Keratinocyte (primary cell): ENCODE measurements at regions not wholly inside any gene's neighbourhood (a gene's known extent, or its start where the extent isn't known, plus 50 kb on each side); places are given as distances from the start of the nearest gene placed in this dataset.

Experiments
- DNase-seq: peaks from one replicate; pipeline ENCODE4 v3.0.0-alpha.2; 2011; ENCODE audit warnings: low read depth, missing footprints, low spot score
- FAIRE-seq: peaks from 2 replicates; lab custom pipeline; 2011; peaks lifted over from hg19 to GRCh38; lab: Jason Lieb, UNC
- H2AFZ ChIP-seq: 2 replicates; pipeline ENCODE4 v1.6.0; 2012; ENCODE audit warnings: low read length, control low read depth, inconsistent platforms; ENCODE audit not compliant: control insufficient read depth
- H3K27ac ChIP-seq: 2 replicates; pipeline ENCODE4 v1.5.1; 2011; ENCODE audit warnings: low read length; ENCODE audit not compliant: control insufficient read depth, insufficient read depth
- H3K27me3 ChIP-seq: 3 replicates; pipeline ENCODE4 v1.6.0; 2011; ENCODE audit warnings: low read length; ENCODE audit not compliant: control insufficient read depth, insufficient read depth; ENCODE audit errors: extremely low read depth
- H3K36me3 ChIP-seq, 2 experiments: 2 replicates in 1 of 2; 3 replicates in 1 of 2; pipeline ENCODE4 v1.5.1; 2011; ENCODE audit warnings: low read length in 2 of 2, mild to moderate bottlenecking in 1 of 2; ENCODE audit not compliant: control insufficient read depth in 2 of 2, insufficient read depth in 2 of 2; ENCODE audit errors: extremely low read depth in 1 of 2
- H3K4me1 ChIP-seq: 3 replicates; pipeline ENCODE4 v1.5.1; 2011; ENCODE audit warnings: low read length; ENCODE audit not compliant: control insufficient read depth, insufficient read depth; ENCODE audit errors: extremely low read depth
- H3K4me2 ChIP-seq: 3 replicates; pipeline ENCODE4 v1.6.0; 2011; ENCODE audit warnings: low read depth, low read length; ENCODE audit not compliant: control insufficient read depth, insufficient read depth; ENCODE audit errors: extremely low read depth
- H3K4me3 ChIP-seq, 3 experiments: fragments of 200-600 bp in 1 of 3; sonication (generic) in 1 of 3; 2 replicates in 2 of 3; 3 replicates in 1 of 3; pipeline ENCODE4 v1.5.1; 2011 to 2016; ENCODE audit warnings: low read length in 3 of 3, mild to moderate bottlenecking in 3 of 3, control low read depth in 2 of 3, inconsistent platforms in 1 of 3, low read depth in 1 of 3, mixed read lengths in 1 of 3, mixed run types in 1 of 3, moderate library complexity in 1 of 3; ENCODE audit not compliant: control insufficient read depth in 2 of 3, insufficient read depth in 2 of 3; ENCODE audit errors: extremely low read depth in 1 of 3
- H3K79me2 ChIP-seq: 2 replicates; pipeline ENCODE4 v1.6.0; 2012; ENCODE audit warnings: low read length; ENCODE audit not compliant: control insufficient read depth, insufficient read depth
- H3K9ac ChIP-seq: 3 replicates; pipeline ENCODE4 v1.6.0; 2011; ENCODE audit warnings: low read length; ENCODE audit not compliant: control insufficient read depth, insufficient read depth; ENCODE audit errors: extremely low read depth
- H3K9me1 ChIP-seq: 3 replicates; pipeline ENCODE4 v1.6.0; 2011; ENCODE audit warnings: low read length; ENCODE audit not compliant: control insufficient read depth, insufficient read depth; ENCODE audit errors: extremely low read depth
- H3K9me3 ChIP-seq: 2 replicates; pipeline ENCODE4 v1.5.1; 2012; ENCODE audit warnings: low read depth, low read length; ENCODE audit not compliant: control insufficient read depth
- H4K20me1 ChIP-seq: 3 replicates; pipeline ENCODE4 v1.6.0; 2011; ENCODE audit warnings: low read length; ENCODE audit not compliant: control insufficient read depth, insufficient read depth; ENCODE audit errors: extremely low read depth
- EZH2 ChIP-seq: IDR thresholded peaks from one replicate; pipeline ENCODE4 v1.6.1; 2012; ENCODE audit warnings: inconsistent platforms, mild to moderate bottlenecking, low read length, moderate library complexity
- dilution Hi-C: fragments of 300-500 bp; cut with MboI; formaldehyde crosslinking; loops from one replicate; pipeline ENCODE4 v1.7.0; 2020; ENCODE audit warnings: low sequenced_read_pairs; ENCODE audit not compliant: extremely low pct_ligation_motif_present
- TF ChIP-seq, protein P1 (sequence below), 3 experiments: IDR thresholded peaks in 1 of 3; conservative IDR thresholded peaks in 1 of 3; optimal IDR thresholded peaks in 1 of 3; 2 replicates in 2 of 3; 3 replicates in 1 of 3; pipeline versions ENCODE3 to v1.5.1; 2011; ENCODE audit warnings: low read length in 3 of 3, mild to moderate bottlenecking in 3 of 3, moderate library complexity in 2 of 3, control low read depth in 1 of 3, inconsistent platforms in 1 of 3; ENCODE audit not compliant: insufficient read depth in 2 of 3; ENCODE audit errors: extremely low read depth in 1 of 3

DNA sequence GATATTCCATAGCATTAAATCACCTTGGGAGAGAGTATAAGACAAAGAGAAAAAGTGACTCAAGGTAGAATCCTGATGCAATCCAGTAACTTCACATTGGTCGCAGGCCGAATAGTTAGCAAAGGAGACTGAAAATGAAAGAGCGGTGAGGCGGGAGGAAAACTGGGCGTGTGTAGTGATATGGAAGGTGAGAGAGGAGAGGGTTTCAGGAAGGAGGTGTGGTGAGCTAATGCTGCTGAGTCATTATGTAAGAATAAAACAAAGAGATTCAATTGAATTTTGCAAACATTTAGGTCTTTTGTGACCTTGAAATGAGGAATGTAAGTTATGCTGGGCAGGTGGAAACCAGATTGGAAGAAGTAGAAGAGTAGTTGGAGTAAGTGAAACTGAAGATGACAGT is 235.3 kb downstream of the C3orf38 start:
- H3K9me3 ChIP-seq = no peaks in the 10 kb centered on the region
- H3K79me2 ChIP-seq = no peaks in the 10 kb centered on the region
- H2AFZ ChIP-seq = no peak overlapping the region
- FAIRE-seq (no peak), DNase-seq (no peak)
- H3K4me2 ChIP-seq = no peak overlapping the region
- dilution Hi-C loops = no loop called here
- no peaks in the 10 kb centered on the region for H3K9me1 ChIP-seq
- no peak overlapping the region for H3K27ac ChIP-seq
- TF ChIP-seq, protein P1, sequence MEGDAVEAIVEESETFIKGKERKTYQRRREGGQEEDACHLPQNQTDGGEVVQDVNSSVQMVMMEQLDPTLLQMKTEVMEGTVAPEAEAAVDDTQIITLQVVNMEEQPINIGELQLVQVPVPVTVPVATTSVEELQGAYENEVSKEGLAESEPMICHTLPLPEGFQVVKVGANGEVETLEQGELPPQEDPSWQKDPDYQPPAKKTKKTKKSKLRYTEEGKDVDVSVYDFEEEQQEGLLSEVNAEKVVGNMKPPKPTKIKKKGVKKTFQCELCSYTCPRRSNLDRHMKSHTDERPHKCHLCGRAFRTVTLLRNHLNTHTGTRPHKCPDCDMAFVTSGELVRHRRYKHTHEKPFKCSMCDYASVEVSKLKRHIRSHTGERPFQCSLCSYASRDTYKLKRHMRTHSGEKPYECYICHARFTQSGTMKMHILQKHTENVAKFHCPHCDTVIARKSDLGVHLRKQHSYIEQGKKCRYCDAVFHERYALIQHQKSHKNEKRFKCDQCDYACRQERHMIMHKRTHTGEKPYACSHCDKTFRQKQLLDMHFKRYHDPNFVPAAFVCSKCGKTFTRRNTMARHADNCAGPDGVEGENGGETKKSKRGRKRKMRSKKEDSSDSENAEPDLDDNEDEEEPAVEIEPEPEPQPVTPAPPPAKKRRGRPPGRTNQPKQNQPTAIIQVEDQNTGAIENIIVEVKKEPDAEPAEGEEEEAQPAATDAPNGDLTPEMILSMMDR (optimal IDR thresholded peaks at IDR 0.05 in 1 of 3, IDR thresholded peaks at IDR 0.05 in 1 of 3, conservative IDR thresholded peaks at IDR 0.05 in 1 of 3; ENCODE audit: extremely low read depth in 1 of 3, insufficient read depth in 2 of 3, low read length in 3 of 3) = no peak
- no peak for TF ChIP-seq EZH2
- no peaks in the 10 kb centered on the region for H3K4me1 ChIP-seq
- no peak overlapping the region for H3K9ac ChIP-seq
- no peaks in the 10 kb centered on the region for H3K27me3 ChIP-seq
- no peaks in the 10 kb centered on the region for H4K20me1 ChIP-seq
- H3K4me3 ChIP-seq = no peak overlapping the region
- no peaks in the 10 kb centered on the region for H3K36me3 ChIP-seq

DNA sequence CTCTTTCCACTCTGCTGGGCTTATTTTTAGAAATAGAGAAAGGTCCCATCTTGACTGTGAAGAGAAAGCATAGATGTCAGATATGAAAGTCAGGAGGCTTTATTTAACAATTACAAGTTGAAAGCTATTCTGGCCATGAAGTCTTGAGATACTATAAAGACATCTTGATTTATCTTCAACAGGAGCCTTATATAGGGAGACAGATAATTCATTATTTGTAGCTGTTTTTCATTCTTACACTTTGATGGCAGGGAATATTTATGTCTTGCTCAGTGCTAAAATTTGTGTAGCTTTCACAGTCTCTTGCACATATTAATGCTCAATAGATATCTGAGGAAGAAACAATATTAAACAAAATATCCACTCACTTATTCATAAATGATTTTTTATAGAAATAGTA is 248.8 kb downstream of the C3orf38 start:
- Histone ChIP-seq H3K27me3 (no peaks in the 10 kb centered on the region), H4K20me1 (no peaks in the 10 kb centered on the region), H2AFZ (no peak overlapping the region), H3K27ac (no peak overlapping the region), H3K4me3 (no peak overlapping the region), H3K9me1 (no peaks in the 10 kb centered on the region), H3K9me3 (no peaks in the 10 kb centered on the region), H3K79me2 (no peaks in the 10 kb centered on the region), H3K4me2 (no peak overlapping the region), H3K4me1 (no peaks in the 10 kb centered on the region), H3K36me3 (no peaks in the 10 kb centered on the region), H3K9ac (no peak overlapping the region)
- no peak for DNase-seq
- no peak for FAIRE-seq
- dilution Hi-C loops = no loop called here
- no peak for TF ChIP-seq EZH2
- TF ChIP-seq, protein P1 (optimal IDR thresholded peaks at IDR 0.05 in 1 of 3, IDR thresholded peaks at IDR 0.05 in 1 of 3, conservative IDR thresholded peaks at IDR 0.05 in 1 of 3; ENCODE audit: extremely low read depth in 1 of 3, insufficient read depth in 2 of 3, low read length in 3 of 3) = no peak
